ENCODE measurements at regions not wholly inside any gene's neighbourhood (a gene's known extent, or its start where the extent isn't known, plus 50 kb on each side); places are given as distances from the start of the nearest gene placed in this dataset.
"Not testable (repeated sequence)": the region's sequence is repeated elsewhere in the genome, so short reads cannot be mapped to it uniquely, and the experiment has no call there.

DNA sequence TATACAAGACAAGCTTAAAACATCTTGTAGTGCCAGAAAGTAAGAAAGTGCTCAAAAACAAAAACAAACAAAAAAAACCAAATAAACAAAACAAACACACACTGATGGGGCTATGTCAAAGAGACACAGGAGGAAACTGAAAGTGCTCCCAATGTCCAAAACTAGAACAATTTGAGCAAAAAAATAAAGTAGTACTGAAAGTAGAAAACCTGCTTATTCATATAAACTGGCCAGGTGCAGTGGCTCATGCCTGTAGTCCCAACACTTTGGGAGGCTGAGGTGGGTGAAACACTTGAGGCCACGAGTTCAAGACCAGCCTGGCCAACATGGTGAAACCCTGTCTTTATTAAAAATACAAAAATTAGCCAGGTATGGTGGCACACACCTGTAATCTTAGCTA is 129.9 kb downstream of the GLUL start:
- DNase-seq (ENCODE audit: low read depth, low spot score), result no peak

DNA sequence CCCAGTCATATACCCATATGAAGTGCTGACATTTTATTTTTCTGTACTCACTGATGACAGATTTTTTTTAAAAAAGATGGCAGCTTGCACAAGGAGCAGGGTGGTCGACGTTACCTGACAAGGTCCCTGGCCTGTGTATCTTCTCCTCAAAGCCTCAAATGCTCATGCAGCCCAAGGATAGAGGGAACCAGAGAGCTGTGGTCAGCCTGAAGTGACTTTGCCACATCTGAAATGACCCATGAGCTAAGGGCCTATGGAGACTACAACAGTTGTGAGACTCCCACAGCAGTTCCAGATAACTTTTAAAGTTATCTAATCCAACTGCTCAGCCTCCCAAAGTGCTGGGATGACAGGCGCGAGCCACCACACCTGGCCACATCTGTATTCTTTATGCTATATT is 131.1 kb downstream of the GLUL start:
- no peak for DNase-seq (ENCODE audit: low read depth, low spot score)

DNA sequence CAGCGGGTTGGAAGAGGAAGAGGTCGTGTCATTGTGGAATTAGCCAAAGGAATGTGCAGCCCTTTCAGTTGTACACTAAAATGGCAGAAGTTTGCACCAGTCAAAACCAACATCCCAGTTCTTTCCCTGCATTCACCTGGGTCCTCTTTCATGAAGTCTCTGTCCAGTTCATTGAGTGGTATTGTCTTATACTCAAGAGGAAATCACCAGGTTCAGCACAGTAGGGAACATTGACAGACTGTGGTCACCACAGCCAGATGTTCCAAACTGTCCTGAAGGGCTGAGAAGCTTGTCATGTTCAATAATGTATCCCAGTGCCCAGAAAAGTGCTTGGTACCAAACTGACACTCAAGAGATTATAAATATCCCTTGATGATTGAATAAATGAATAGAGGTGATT is 131.6 kb downstream of the GLUL start:
- DNase-seq (ENCODE audit: low read depth, low spot score), result no peak

DNA sequence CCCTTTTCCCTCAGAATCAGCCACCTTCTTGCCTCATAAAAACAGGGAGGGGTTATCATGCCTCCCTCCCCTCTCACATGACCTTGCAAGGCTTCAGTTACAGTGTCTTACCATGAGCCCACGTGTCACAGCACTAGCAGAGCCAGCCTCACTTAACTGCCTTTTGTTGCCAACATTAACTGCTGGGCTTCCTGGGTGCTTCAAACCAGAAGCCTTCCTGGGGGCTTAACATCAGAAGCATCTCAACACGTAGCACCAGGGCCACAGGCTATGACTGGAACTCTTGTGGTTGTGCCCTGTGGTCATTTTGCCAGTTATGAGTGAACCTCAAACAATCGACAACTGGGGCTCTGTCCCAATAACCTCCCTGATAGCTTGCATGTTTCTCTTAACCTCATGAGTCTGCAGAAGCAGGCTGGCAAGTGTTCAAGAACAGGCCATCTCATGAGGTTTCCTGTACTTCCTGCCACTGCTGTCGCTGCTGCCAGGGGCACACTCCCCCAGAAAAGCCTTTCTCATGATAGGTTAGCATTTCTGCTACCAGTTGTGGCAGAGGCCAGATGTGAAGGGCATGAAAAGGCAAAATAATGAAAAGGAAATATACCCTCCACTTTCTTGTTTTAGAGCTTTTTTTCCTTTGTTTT is 132.2 kb downstream of the GLUL start:
- no peak for DNase-seq (ENCODE audit: low read depth, low spot score)

DNA sequence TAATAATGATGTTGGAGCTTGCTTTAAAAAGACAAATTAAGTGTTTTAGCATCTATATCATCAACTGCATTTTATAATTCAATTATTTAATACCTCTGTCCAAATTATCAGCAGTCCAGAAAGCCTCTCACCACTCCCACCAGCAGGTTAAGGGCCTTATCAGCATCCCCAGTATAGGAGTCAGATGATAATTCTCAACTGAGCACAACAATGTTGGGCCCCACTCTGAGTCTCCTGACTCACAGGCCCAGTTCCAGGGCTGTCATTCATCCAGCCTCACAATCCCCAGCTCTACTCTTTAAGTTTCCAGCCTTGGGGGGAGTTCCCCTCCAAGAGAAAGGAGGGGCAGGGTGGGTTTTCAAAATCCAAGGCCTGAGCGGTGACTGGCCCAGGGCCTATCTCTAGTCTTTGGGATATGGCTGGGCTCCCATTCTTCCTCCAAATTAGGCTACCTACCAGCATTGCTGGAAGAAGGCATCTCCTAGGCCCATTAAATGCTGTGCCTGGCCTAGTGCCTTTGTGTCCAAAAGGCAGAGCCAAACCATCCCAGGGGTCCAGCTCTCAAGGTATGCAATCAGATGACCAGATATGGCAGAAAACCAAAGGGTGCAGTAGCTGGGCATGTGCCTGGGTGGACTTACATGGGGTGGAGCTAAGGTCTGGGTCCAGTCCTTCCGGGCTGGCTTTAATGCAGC is 134.1 kb downstream of the GLUL start:
- DNase-seq (ENCODE audit: low read depth, low spot score), result no peak

DNA sequence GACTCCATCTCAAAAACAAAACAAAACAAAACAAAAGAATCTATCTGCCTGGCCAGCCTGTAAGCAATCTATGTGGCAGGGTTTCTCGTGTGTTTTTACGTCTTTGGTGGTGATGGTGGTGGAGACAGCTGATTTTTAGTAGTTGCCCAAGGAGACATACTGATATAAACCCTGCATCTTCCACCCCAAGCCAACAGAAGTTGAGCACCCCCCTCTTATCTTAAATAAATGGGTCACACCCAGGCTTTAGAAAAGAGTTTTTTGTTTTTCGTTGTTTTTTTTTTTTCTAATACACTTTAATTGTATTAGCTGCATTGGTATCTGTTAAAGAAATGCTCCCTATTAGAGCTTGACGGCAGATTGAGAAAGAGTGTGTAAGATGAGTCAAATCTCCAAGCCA is 134.7 kb downstream of the GLUL start:
- no peak for DNase-seq (ENCODE audit: low read depth, low spot score)

DNA sequence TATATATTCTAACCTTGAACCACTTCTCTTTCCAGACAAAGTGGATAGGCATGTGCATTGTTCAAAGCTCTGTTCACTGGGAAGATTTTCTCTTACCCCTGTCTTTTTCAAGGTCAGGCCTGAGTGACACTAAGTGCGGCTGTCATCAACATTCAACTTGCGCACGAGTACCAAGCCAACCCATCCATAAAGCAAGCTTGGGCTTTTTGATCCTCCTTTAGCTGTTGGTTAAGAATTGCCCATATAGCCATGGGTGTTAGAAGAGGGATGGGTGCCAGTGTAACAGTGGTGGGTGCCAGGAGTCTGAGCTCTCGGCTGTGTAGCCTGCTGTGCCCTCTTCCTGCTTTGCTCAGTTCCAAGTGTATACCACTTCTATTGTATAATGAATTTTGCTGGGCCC is 136.1 kb downstream of the GLUL start:
- no peak for DNase-seq (ENCODE audit: low read depth, low spot score)

DNA sequence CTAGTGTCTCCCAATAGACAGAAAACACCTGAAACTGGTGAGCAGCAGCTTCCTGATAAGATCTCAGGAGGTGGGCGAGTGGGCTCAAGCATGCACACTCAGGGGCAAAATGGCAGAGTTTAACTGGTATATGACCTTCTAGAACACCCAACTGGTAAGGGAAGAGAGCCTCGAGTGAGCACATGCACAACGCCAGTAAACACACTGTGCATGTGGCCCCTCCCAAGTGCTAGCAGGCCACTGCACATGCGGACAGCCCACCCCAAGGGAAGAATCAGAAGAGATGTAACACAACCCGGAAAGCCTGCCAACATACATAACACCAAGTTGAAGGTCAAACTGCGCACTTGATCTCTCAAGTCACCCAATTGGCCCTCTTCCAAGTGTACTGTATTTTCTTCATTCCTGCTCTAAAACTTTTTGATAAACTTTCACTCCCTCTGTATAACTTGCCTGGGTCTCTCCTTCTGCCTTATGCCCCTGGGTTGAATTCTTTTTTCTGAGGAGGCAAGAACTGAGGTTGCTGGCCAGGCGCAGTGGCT is 138.2 kb downstream of the GLUL start:
- DNase-seq (ENCODE audit: low read depth, low spot score), result no peak

DNA sequence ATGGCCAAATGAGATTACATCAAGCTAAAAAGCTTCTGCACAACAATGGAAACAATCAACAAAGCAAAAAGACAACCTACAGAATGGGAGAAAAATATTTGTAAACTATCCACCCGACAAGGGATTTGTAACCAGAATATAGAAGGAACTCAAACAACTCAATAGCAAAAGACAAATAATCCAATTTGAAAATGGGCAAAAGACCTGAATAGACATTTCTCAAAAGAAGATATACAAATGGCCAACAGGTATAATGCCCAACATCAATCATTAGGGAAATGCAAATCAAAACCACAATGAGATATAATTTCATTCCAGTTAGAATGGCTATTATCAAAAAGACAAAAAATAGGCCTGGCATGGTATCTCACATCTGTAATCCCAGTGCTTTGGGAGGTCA is 140.0 kb downstream of the GLUL start:
- DNase-seq (ENCODE audit: low read depth, low spot score), result no peak

DNA sequence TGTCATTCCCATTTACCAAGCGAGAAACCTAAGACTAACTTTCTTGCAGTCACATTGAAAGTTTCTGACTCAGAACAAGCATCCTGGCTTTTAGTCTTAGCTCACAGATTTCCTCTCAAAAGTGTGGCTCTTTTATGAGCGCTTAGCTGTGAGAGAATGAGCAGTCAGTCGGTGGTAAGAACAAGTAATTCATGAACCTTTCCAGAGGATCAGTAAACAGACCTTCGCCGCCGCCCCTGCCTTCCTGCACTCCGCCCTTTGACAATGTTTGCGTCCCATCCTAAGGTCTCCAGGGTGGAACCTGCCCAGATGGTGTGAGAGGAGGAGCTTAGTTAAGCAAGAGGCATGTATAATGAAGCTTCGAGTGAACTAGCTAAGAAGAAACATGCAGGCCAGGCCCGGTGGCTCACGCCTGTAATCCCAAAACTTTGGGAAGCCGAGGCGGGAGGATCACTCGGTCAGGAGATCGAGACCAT is 142.4 kb downstream of the GLUL start:
- DNase-seq (ENCODE audit: low read depth, low spot score), result peak; percentile 48

DNA sequence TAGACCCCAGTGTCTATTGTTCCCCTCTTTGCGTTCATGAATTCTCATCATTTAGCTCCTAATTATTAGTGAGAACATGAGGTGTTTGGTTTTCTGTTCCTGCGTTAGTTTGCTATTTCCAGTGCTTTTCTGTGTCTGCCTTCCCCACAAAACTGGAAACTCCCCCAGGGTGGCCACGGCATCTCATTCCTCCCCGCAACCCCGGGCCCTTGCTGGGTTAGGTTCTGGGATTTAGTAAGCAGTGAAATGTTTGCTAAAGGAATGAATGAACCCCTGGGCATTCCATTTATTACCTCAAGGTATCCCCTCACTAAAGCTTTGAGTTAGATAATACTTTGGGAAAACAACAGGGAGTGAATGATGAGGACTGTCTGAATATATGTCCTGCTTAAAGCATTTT is 142.9 kb downstream of the GLUL start:
- no peak for DNase-seq (ENCODE audit: low read depth, low spot score)

DNA sequence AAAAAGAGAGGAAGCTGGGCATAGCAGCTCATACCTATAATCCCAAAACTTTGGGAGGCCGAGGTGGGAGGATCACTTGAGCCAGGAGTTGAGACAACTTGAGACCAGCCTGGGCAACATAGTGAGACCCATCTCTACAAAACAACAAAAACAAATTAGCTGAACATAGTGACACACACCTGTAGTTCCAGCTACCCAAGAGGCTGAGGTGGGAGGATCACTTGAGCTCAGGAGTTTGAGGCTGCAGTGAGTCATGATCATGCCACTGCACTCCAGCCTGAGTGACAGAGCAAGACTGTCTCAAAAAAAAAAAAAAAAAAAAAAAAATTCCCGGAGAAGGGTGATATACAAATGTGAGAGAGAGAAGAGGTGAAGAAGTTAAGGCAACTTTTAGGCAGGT is 143.8 kb downstream of the GLUL start:
- not testable (repeated sequence) for DNase-seq (ENCODE audit: low read depth, low spot score)

DNA sequence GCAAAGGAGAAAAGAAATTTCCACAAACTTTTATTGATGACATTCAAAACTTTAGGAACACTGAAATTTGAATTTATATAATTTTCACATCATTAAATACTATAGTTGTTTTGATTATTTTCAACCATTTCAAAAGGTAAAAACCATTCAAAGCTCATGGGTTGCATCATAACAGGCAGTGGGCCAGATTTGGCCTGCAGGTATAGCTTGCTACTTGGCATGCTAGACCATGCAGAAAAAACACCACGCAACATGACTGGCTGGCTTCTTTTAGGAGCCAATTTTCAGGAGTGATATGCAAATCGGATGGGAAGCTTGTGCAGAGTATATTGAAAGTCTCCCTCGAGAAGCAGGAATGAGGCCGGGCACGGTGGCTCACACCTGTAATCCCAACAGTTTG is 144.8 kb downstream of the GLUL start:
- no peak for DNase-seq (ENCODE audit: low read depth, low spot score)

DNA sequence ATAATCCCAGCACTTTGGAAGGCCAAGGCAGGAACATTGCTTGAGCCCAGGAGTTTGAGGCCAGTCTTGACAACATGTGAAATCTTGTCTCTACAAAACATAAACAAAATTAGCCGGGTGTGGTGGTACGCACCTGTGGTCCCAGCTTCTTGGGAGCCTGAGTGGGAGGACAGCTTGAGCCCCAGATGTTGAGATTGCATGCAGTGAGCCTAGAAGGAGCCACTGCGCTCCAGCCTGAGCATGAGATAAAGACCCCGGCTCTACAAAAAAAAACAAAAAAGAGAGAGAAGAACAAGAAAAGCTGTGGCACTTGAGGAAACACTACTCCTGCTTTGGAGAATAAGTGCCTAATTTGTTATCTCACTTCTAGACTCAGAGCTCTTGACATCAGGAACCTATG is 146.6 kb downstream of the GLUL start:
- no peak for DNase-seq (ENCODE audit: low read depth, low spot score)

DNA sequence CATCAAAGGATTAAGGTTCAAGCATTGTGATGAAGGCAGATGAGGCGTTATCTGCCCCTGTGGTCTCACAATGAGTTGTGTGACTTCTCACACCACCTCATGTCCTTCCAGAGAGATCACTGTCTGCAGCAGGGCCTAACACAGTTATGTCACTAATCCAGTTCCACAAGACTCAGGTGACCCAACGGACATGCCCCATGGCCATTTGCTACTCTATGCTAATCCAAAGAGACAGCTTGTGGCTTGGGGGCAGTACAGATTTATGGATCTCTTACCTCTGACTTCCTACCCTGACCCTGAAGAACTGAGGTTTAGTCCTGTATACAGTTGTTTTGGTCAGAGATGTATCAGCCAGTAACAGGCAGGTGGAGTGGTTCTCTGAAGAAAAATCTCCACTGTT is 147.1 kb downstream of the GLUL start:
- peak; percentile 73 for DNase-seq (ENCODE audit: low read depth, low spot score)

DNA sequence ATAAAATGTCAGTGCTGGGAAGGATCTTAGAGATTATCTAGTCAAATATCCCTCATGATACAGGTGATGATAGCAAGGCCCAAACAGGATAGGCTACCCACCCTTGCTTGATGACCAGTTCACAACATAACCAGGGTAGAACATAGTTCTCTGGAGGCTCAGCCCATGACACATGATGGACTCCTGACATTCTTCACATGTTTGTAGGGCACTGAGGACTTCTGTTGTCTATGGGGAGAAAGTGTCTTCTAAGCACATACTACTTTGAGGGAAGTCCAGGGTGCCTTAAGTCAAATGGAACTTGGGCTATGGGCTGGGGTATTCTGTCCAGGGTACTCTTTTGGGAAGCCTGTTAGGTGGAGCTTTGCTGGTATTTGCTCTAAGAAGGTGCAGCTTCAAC is 148.9 kb downstream of the GLUL start:
- DNase-seq (ENCODE audit: low read depth, low spot score), result no peak

DNA sequence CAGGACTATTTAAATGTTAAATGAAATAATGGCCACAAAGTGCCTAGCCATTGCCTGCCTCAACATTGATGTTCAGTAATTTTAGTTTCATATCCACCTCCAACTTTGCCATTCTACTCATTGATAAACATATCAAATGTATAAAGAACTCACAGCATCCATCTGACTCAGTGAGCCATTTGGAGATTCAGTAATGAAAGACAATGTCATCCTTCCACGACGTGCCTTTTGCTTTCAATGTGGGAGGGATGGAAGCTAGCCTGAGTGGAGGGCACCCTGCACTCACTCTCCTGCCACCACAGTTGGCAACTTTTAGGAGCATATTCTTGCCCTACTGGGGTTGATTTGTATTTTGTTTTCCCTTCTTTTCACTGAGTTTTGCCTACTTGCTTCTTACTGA is 151.5 kb downstream of the GLUL start:
- DNase-seq (ENCODE audit: low read depth, low spot score), result no peak

DNA sequence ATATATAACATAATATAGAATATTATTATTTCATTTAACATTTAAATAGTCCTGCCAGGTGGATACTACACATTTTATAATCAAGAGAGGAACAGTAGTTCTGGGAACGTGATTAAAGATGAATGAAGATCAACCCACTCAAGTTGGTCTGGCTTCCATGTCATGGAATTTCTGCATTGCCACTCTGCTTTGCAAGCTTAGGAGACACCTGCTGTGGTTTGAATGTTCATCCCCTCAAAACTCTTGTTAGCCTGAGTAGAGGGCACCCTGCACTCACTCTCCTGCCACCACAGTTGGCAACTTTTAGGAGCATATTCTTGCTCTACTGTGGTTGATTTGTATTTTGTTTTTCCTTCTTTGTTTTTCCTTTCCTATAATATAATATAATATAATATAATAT is 153.2 kb downstream of the GLUL start:
- DNase-seq (ENCODE audit: low read depth, low spot score), result no peak

DNA sequence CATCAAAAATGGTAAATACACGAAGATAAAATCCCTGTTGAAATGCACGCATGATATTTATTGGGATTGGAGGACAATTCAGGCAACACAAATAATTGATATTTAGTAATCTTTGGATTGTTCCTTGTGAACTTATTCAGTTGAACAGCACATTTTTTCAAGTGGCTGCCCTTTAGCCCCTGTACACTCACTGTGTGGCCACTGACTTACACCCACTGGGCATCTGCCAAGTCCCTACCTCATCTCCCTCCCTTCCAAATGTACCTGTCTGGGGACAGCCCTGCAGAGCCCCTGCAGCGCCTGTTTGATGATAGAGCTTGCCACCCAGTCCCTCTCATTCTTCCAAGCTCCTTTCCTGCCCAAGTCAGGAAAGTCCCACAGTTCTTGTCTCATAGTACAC is 154.3 kb downstream of the GLUL start:
- DNase-seq (ENCODE audit: low read depth, low spot score), result no peak

DNA sequence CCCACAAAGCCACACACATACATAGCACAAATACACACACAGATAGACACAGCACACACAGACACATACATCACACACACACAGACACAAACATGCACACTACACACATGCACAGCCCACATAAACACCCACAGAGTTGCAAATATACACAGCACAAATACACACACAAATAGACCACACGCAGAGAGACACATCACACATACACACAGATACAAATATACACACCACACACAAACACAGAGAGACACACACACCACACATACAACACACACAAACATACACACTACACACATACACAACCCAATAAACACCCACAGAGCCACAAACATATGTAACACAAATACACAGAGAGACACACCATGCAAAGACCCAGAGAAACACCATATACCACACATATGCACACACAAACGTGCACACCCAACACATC is 154.9 kb downstream of the GLUL start:
- DNase-seq (ENCODE audit: low read depth, low spot score), result no peak

DNA sequence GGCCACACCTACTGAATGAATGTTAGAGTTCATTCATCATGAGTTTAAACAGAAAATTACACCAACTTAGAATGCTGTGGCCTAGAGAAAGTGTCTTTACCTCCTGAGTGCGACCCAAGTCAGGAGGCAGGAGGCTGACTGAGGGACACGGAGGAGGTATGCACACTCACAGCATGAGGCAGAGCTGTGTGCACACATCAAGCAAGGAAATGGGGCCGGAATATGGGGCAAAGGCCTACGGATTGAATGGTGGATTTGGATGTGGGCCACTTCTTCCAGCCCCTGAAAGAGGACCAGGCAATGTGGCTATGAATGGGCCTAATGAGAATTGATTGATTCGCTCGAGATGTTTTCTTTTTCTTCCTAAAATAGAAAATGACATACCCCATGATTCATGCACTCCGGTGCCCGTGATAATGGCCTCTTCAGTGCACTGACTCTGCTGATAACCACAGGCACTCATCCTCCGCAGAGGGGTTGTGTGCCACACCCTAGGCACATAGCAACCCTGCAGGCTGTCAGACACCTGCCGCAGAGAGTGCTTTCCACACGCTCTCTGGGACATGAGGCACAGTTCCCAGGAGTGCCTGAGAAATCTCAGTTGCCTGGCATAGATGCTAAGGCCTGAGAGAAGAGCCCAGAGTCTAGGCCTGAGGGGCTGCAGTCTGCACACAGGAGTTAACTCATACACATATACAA is 155.5 kb downstream of the GLUL start:
- DNase-seq (ENCODE audit: low read depth, low spot score), result no peak

DNA sequence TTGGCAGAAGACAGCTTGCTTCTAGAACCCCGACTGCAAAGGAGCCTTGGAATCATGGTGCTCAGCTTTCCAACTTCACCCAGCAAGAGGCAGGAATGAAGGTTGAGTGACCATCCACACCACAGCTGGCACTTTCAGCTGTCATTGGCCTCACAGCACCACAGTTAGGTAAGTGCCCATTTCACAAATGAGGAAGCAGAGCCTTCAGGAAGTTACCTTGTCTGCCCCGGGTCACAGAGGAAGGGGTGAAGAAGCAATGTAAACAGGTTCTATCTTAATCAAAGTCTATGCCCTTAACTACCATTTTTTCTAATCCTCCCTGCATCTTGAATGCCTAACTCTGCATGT is 156.0 kb downstream of the GLUL start:
- DNase-seq (ENCODE audit: low read depth, low spot score), result no peak

All from ELF-1 (cell line).